SH-SY5Y (cell line): ENCODE measurements at regions not wholly inside any gene's neighbourhood (a gene's known extent, or its start where the extent isn't known, plus 50 kb on each side); places are given as distances from the start of the nearest gene placed in this dataset.

Experiments used
- GATA2 ChIP-seq: IDR thresholded peaks from 2 replicates; pipeline ENCODE4 v1.6.1; 2011; ENCODE audit warnings: mild to moderate bottlenecking, low read depth, low read length
- GATA3 ChIP-seq: IDR thresholded peaks from 2 replicates; pipeline ENCODE4 v1.6.1; 2011; ENCODE audit warnings: low read depth, mild to moderate bottlenecking, low read length, moderate library complexity

DNA sequence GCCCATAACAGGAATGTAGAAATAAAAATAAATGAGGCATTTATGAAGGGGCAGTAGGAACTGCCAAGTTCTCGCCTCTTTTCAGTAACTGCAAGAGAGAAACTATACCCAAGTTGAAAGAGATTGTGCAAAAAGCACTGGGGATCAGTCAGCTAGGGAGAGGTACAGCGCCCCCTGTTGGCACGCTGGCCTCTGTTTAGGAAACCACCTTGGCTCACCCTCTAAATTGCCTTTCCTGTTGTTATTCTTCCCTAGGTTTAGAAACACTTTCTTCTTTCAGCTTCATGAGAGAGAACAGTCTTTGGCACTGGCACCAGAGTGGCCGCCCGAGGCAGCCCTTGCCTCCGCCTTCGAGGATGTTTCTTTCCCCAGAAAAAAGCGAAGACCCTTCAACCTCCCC is 348.5 kb downstream of the MID1IP1 start:
- no peak for TF ChIP-seq GATA2
- no peak for TF ChIP-seq GATA3
